CD14-positive monocyte (primary cell): ENCODE measurements at regions not wholly inside any gene's neighbourhood (a gene's known extent, or its start where the extent isn't known, plus 50 kb on each side); places are given as distances from the start of the nearest gene placed in this dataset.

Source experiments
- DNase-seq, 3 donors: peaks; one replicate each; pipeline ENCODE4 v3.0.0-alpha.2; 2011 to 2022
- H2AFZ ChIP-seq: 2 replicates; pipeline ENCODE4 v1.6.0; 2012; ENCODE audit warnings: mild to moderate bottlenecking, low read depth, low read length, inconsistent platforms; ENCODE audit not compliant: insufficient read depth, poor library complexity, severe bottlenecking
- H3K27ac ChIP-seq, 2 donors: 1 replicate in 1 of 2; 2 replicates in 1 of 2; pipeline ENCODE4 v1.5.1; 2012 to 2013; ENCODE audit warnings: low read length in 2 of 2, control low read depth in 1 of 2, inconsistent platforms in 1 of 2, low read depth in 1 of 2, mild to moderate bottlenecking in 1 of 2
- H3K27me3 ChIP-seq, 2 donors: one replicate each; pipeline versions ENCODE4 v1.6.0 to v1.6.1; 2011 to 2013; ENCODE audit warnings: low read length in 2 of 2; ENCODE audit not compliant: control insufficient read depth in 2 of 2, insufficient read depth in 2 of 2
- H3K36me3 ChIP-seq, 2 donors: replicated peaks in 1 of 2; 1 replicate in 1 of 2; 2 replicates in 1 of 2; pipeline versions ENCODE4 v1.5.1 to v1.6.1; 2012 to 2013; ENCODE audit warnings: low read length in 2 of 2, control low read depth in 1 of 2, inconsistent platforms in 1 of 2, mild to moderate bottlenecking in 1 of 2; ENCODE audit not compliant: insufficient read depth in 2 of 2, control insufficient read depth in 1 of 2
- H3K4me1 ChIP-seq, 2 donors: 1 replicate in 1 of 2; 2 replicates in 1 of 2; pipeline versions ENCODE4 v1.5.1 to v1.6.1; 2012 to 2013; ENCODE audit warnings: low read length in 2 of 2, control low read depth in 1 of 2, inconsistent platforms in 1 of 2, mild to moderate bottlenecking in 1 of 2, moderate library complexity in 1 of 2; ENCODE audit not compliant: insufficient read depth in 2 of 2, control insufficient read depth in 1 of 2
- H3K4me2 ChIP-seq: replicated peaks from 2 replicates; pipeline ENCODE3; 2012; ENCODE audit warnings: low read length, moderate library complexity, mild to moderate bottlenecking; ENCODE audit not compliant: poor library complexity, severe bottlenecking; ENCODE audit errors: extremely low read depth
- H3K4me3 ChIP-seq, 3 experiments: fragments of 200-600 bp in 1 of 3; sonication (generic) in 1 of 3; replicated peaks in 1 of 3; 1 replicate in 2 of 3; 2 replicates in 1 of 3; pipeline ENCODE4 v1.5.1; 2011 to 2013; ENCODE audit warnings: low read length in 3 of 3, mild to moderate bottlenecking in 3 of 3, control low read depth in 2 of 3, low read depth in 2 of 3, inconsistent platforms in 1 of 3, moderate library complexity in 1 of 3
- H3K79me2 ChIP-seq: 2 replicates; pipeline ENCODE4 v1.6.0; 2012; ENCODE audit warnings: mild to moderate bottlenecking, control low read depth, inconsistent platforms, low read length, moderate library complexity; ENCODE audit not compliant: insufficient read depth
- H3K9ac ChIP-seq: 2 replicates; pipeline ENCODE4 v1.6.0; 2017; ENCODE audit warnings: low read length, mild to moderate bottlenecking; ENCODE audit not compliant: insufficient read depth, poor library complexity, severe bottlenecking
- H3K9me3 ChIP-seq, 2 donors: replicated peaks in 1 of 2; 1 replicate in 1 of 2; 2 replicates in 1 of 2; pipeline versions ENCODE4 v1.5.1 to v1.6.1; 2012 to 2013; ENCODE audit warnings: low read length in 2 of 2, control low read depth in 1 of 2; ENCODE audit not compliant: control insufficient read depth in 1 of 2, insufficient read depth in 1 of 2
- H4K20me1 ChIP-seq: 2 replicates; pipeline ENCODE4 v1.6.0; 2012; ENCODE audit warnings: mild to moderate bottlenecking, low read length, control low read depth, moderate library complexity; ENCODE audit not compliant: insufficient read depth
- H3K27ac Mint-ChIP-seq, 7 donors: one replicate each; pipeline ENCODE4 v1.8.0; 2020; ENCODE audit warnings: mild to moderate bottlenecking in 7 of 7, mixed read lengths in 7 of 7, moderate library complexity in 6 of 7, inconsistent platforms in 2 of 7
- H3K27me3 Mint-ChIP-seq, 3 donors: one replicate each; pipeline ENCODE4 v1.8.0; 2021 to 2022; ENCODE audit warnings: low read depth in 3 of 3, mild to moderate bottlenecking in 3 of 3, mixed read lengths in 3 of 3, moderate library complexity in 3 of 3, inconsistent platforms in 1 of 3
- H3K36me3 Mint-ChIP-seq, 2 donors: one replicate each; pipeline ENCODE4 v1.8.0; 2020; ENCODE audit warnings: mixed read lengths in 2 of 2, inconsistent platforms in 1 of 2, mild to moderate bottlenecking in 1 of 2
- H3K4me1 Mint-ChIP-seq: one replicate; pipeline ENCODE4 v1.8.0; 2020; ENCODE audit warnings: mild to moderate bottlenecking, mixed read lengths
- H3K4me3 Mint-ChIP-seq, 2 donors: one replicate each; pipeline ENCODE4 v1.8.0; 2020; ENCODE audit warnings: mild to moderate bottlenecking in 2 of 2, mixed read lengths in 2 of 2, moderate library complexity in 1 of 2
- H3K9me3 Mint-ChIP-seq, 7 donors: one replicate each; pipeline ENCODE4 v1.8.0; 2020 to 2022; ENCODE audit warnings: mixed read lengths in 7 of 7, mild to moderate bottlenecking in 6 of 7, moderate library complexity in 6 of 7, inconsistent platforms in 2 of 7
- CTCF ChIP-seq: fragments of 200-600 bp; IDR thresholded peaks from one replicate; pipeline ENCODE4 v1.8.0; 2022; ENCODE audit warnings: antibody characterized with exemption, mild to moderate bottlenecking
- WGBS: methylation state at CpG from one replicate; pipeline ENCODE4 v1.1.5; 2013; ENCODE audit warnings: missing lambda C conversion rate; ENCODE audit not compliant: insufficient coverage; 5-methylcytosine and 5-hydroxymethylcytosine counted together
- intact Hi-C, 2 donors: fragments of 100-400 bp; cut with micrococcal nuclease; formaldehyde crosslinking; loops; one replicate each; pipeline versions ENCODE4 v1.15.0 to v1.15.1; 2023

GRCh38 chr9:135007601-135008000 lies 79.9 kb upstream of the OLFM1 start:
- Histone ChIP-seq H4K20me1 (no peaks in the 10 kb centered on the region), H3K27me3 (no peaks in the 10 kb centered on the region), H3K4me1 (no peaks in the 10 kb centered on the region), H3K9ac (no peak overlapping the region), H3K9me3 (no peaks in the 10 kb centered on the region), H3K4me3 (no peak overlapping the region), H2AFZ (no peak overlapping the region), H3K79me2 (no peaks in the 10 kb centered on the region), H3K4me2 (no peak overlapping the region), H3K36me3 (no peaks in the 10 kb centered on the region), H3K27ac (no peak overlapping the region)
- Mint-ChIP-seq H3K27me3 (peaks cover 7 to 11% (median 10%) of the 10 kb centered on the region in 3 donors), H3K27ac (no peak overlapping the region), H3K36me3 (no peaks in the 10 kb centered on the region), H3K4me3 (no peak overlapping the region), H3K9me3 (peaks cover 0 to 3% (median 0%) of the 10 kb centered on the region in 7 donors), H3K4me1 (peaks cover under 1% of the 10 kb centered on the region)
- WGBS: 86% methylated on average over 7 of the region's 11 CpGs
- intact Hi-C loops: no loop called here
- no peak for TF ChIP-seq CTCF
- DNase-seq: no peak

GRCh38 chr9:135008416-135008815 lies 79.1 kb upstream of the OLFM1 start:
- H3K9me3 ChIP-seq: no peaks in the 10 kb centered on the region
- Mint-ChIP-seq H3K27me3 (peaks cover 7 to 12% (median 11%) of the 10 kb centered on the region in 3 donors), H3K9me3 (peaks cover 0 to 3% (median 0%) of the 10 kb centered on the region in 7 donors), H3K27ac (no peak overlapping the region), H3K4me1 (no peaks in the 10 kb centered on the region), H3K4me3 (no peak overlapping the region), H3K36me3 (no peaks in the 10 kb centered on the region)
- no peak overlapping the region for H3K27ac ChIP-seq
- H3K36me3 ChIP-seq: no peaks in the 10 kb centered on the region
- TF ChIP-seq CTCF: no peak
- H2AFZ ChIP-seq: no peak overlapping the region
- WGBS: 100% methylated on average over 2 of the region's 8 CpGs
- H3K79me2 ChIP-seq: no peaks in the 10 kb centered on the region
- no peak overlapping the region for H3K4me3 ChIP-seq
- no peaks in the 10 kb centered on the region for H3K27me3 ChIP-seq
- H3K9ac ChIP-seq: no peak overlapping the region
- no peak overlapping the region for H3K4me2 ChIP-seq
- DNase-seq: no peak
- no peaks in the 10 kb centered on the region for H4K20me1 ChIP-seq
- intact Hi-C loops: no loop called here
- H3K4me1 ChIP-seq: no peaks in the 10 kb centered on the region
